Smooth muscle cell (in vitro differentiated cells): ENCODE measurements at regions not wholly inside any gene's neighbourhood (a gene's known extent, or its start where the extent isn't known, plus 50 kb on each side); places are given as distances from the start of the nearest gene placed in this dataset.

ENCODE experiments used
- DNase-seq: peaks from one replicate; lab custom pipeline; 2025; ENCODE audit not compliant: unreplicated experiment; lab: John Stamatoyannopoulos, UW
- H2AFZ ChIP-seq: fragments of 200-600 bp; sonication (generic); 2 replicates; pipeline ENCODE4 v1.6.0; 2016; ENCODE audit warnings: antibody characterized with exemption, low read depth, mild to moderate bottlenecking
- H3F3A ChIP-seq: fragments of 200-600 bp; sonication (generic); 2 replicates; pipeline ENCODE4 v1.6.0; 2017; ENCODE audit warnings: antibody characterized with exemption, low read depth
- H3K27ac ChIP-seq: fragments of 200-600 bp; sonication (generic); 2 replicates; pipeline ENCODE4 v1.5.1; 2016; ENCODE audit warnings: low read depth, mild to moderate bottlenecking
- H3K27me3 ChIP-seq: fragments of 200-600 bp; sonication (generic); 2 replicates; pipeline ENCODE4 v1.6.1; 2016; ENCODE audit warnings: low read depth, mild to moderate bottlenecking
- H3K36me3 ChIP-seq: fragments of 200-600 bp; sonication (generic); 2 replicates; pipeline ENCODE4 v1.5.1; 2016; ENCODE audit warnings: low read depth
- H3K4me1 ChIP-seq: fragments of 200-600 bp; sonication (generic); 2 replicates; pipeline ENCODE4 v1.5.1; 2016; ENCODE audit warnings: low read depth
- H3K4me2 ChIP-seq: fragments of 200-600 bp; sonication (generic); 2 replicates; pipeline ENCODE4 v1.6.0; 2016; ENCODE audit warnings: mild to moderate bottlenecking
- H3K4me3 ChIP-seq: fragments of 200-600 bp; sonication (generic); 2 replicates; pipeline ENCODE4 v1.5.1; 2016; ENCODE audit warnings: mild to moderate bottlenecking
- H3K79me2 ChIP-seq: fragments of 200-600 bp; sonication (generic); 2 replicates; pipeline ENCODE4 v1.6.0; 2016; ENCODE audit warnings: low read depth, mild to moderate bottlenecking
- H3K9ac ChIP-seq: fragments of 200-600 bp; sonication (generic); 2 replicates; pipeline ENCODE4 v1.6.0; 2016; ENCODE audit warnings: low read depth
- H3K9me3 ChIP-seq: fragments of 200-600 bp; sonication (generic); replicated peaks from 2 replicates; pipeline ENCODE4 v1.5.1; 2016; ENCODE audit warnings: low read depth
- H4K20me1 ChIP-seq: fragments of 200-600 bp; sonication (generic); 2 replicates; pipeline ENCODE4 v1.6.0; 2016; ENCODE audit warnings: low read depth
- CTCF ChIP-seq: fragments of 200-600 bp; sonication (generic); IDR thresholded peaks from 2 replicates; pipeline ENCODE4 v1.5.1; 2017; ENCODE audit warnings: borderline replicate concordance, mild to moderate bottlenecking, antibody characterized with exemption; ENCODE audit not compliant: insufficient read depth, poor library complexity, severe bottlenecking
- WGBS: methylation state at CpG from one replicate; pipeline ENCODE4 v1.1.7; 2016; ENCODE audit warnings: low lambda C conversion rate; 5-methylcytosine and 5-hydroxymethylcytosine counted together

- Histone ChIP-seq H3K4me3 (no peak overlapping the region), H3K36me3 (no peaks in the 10 kb centered on the region), H3F3A (no peaks in the 10 kb centered on the region), H3K9me3 (no peaks in the 10 kb centered on the region), H3K9ac (no peak overlapping the region), H2AFZ (no peak overlapping the region), H3K27me3 (peaks cover 32% of the 10 kb centered on the region), H3K27ac (no peak overlapping the region), H3K4me2 (no peak overlapping the region), H3K79me2 (no peaks in the 10 kb centered on the region), H3K4me1 (no peaks in the 10 kb centered on the region), H4K20me1 (no peaks in the 10 kb centered on the region)
- no peak for DNase-seq
- no peak for TF ChIP-seq CTCF
- 86% methylated on average over 3 of the region's 3 CpGs for WGBS
Observed at GRCh38 chr1:22196041-22196440, 53.1 kb upstream of the WNT4 start.

- no peaks in the 10 kb centered on the region for H3F3A ChIP-seq
- H3K4me3 ChIP-seq = no peak overlapping the region
- no peak for TF ChIP-seq CTCF
- H3K27me3 ChIP-seq = peaks cover 32% of the 10 kb centered on the region
- H3K27ac ChIP-seq = no peak overlapping the region
- no peaks in the 10 kb centered on the region for H3K4me1 ChIP-seq
- no peak overlapping the region for H2AFZ ChIP-seq
- 95% methylated on average over 6 of the region's 6 CpGs for WGBS
- DNase-seq = no peak
- H3K79me2 ChIP-seq = no peaks in the 10 kb centered on the region
- no peaks in the 10 kb centered on the region for H3K36me3 ChIP-seq
- no peak overlapping the region for H3K9ac ChIP-seq
- H4K20me1 ChIP-seq = no peaks in the 10 kb centered on the region
- no peaks in the 10 kb centered on the region for H3K9me3 ChIP-seq
- no peak overlapping the region for H3K4me2 ChIP-seq
Observed at GRCh38 chr1:22196641-22197040, 53.7 kb upstream of the WNT4 start.

- H3K4me1 ChIP-seq = no peaks in the 10 kb centered on the region
- no peaks in the 10 kb centered on the region for H3K9me3 ChIP-seq
- DNase-seq = no peak
- no peak overlapping the region for H3K4me3 ChIP-seq
- H3K27me3 ChIP-seq = peaks cover 31% of the 10 kb centered on the region
- no peak overlapping the region for H2AFZ ChIP-seq
- WGBS = 91% methylated on average over 2 of the region's 2 CpGs
- H3K27ac ChIP-seq = no peak overlapping the region
- no peak for TF ChIP-seq CTCF
- no peaks in the 10 kb centered on the region for H3F3A ChIP-seq
- H3K9ac ChIP-seq = no peak overlapping the region
- H3K36me3 ChIP-seq = no peaks in the 10 kb centered on the region
- H3K4me2 ChIP-seq = no peak overlapping the region
- H4K20me1 ChIP-seq = no peaks in the 10 kb centered on the region
- H3K79me2 ChIP-seq = no peaks in the 10 kb centered on the region
Observed at GRCh38 chr1:22197644-22198043, 54.7 kb upstream of the WNT4 start.

- H3K9ac ChIP-seq = no peak overlapping the region
- H3K79me2 ChIP-seq = no peaks in the 10 kb centered on the region
- no peak overlapping the region for H2AFZ ChIP-seq
- no peaks in the 10 kb centered on the region for H3F3A ChIP-seq
- no peak for TF ChIP-seq CTCF
- no peak overlapping the region for H3K27ac ChIP-seq
- H3K36me3 ChIP-seq = no peaks in the 10 kb centered on the region
- no peak overlapping the region for H3K4me3 ChIP-seq
- no peaks in the 10 kb centered on the region for H3K9me3 ChIP-seq
- DNase-seq = no peak
- 57% methylated on average over 1 of the region's 1 CpG for WGBS
- no peaks in the 10 kb centered on the region for H4K20me1 ChIP-seq
- H3K4me1 ChIP-seq = no peaks in the 10 kb centered on the region
- no peak overlapping the region for H3K4me2 ChIP-seq
- H3K27me3 ChIP-seq = peaks cover 38% of the 10 kb centered on the region
Observed at GRCh38 chr1:22201023-22201422, 58.1 kb upstream of the WNT4 start.
